ENCODE measurements at regions not wholly inside any gene's neighbourhood (a gene's known extent, or its start where the extent isn't known, plus 50 kb on each side); places are given as distances from the start of the nearest gene placed in this dataset.

DNA sequence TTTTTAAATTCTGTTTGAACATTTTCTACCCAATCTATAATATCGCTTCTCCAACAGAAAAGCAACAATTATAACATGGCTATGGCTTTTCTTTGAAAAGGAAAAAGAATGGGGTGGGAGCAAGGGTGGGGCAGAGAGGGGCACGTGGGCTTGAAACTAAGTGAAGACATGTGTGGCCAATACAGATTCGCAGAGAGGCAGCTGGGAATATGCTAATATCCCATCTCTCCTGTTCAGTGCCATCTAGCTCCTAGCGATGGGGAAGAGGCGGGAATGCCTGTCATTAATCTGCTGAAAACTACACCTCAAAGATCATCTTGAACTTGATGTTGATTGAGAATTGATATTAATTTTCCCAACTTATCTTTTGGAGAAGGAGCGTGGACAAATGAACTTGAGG is 65.5 kb upstream of the ITGA6 start:
- no peak for DNase-seq (ENCODE audit: low read depth)
- in situ Hi-C loops (cut with HindIII; ENCODE audit: low pct_unique_long_range_greater_than_20kb, low sequenced_read_pairs), result no loop called here

DNA sequence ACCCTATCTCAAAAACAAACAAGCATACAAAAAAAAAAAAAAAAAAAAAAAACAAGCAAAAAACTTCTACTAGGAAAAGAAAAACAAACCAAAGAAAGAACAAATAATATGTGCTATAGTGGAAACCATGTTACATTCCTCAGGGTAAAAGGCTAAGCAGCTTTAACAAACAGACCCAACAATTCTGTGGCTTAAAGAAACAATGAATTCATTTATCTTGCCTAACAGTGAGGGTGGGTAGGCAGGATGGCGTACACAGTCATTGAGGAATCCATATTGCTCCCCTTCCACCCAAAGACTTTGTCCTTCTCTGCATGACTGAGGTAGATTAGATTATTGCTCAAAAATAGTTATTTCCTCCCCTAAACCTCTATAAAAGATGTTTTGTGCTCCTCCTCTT is 63.1 kb upstream of the ITGA6 start:
- no peak for DNase-seq (ENCODE audit: low read depth)
- in situ Hi-C loops (cut with HindIII; ENCODE audit: low pct_unique_long_range_greater_than_20kb, low sequenced_read_pairs), result no loop called here

DNA sequence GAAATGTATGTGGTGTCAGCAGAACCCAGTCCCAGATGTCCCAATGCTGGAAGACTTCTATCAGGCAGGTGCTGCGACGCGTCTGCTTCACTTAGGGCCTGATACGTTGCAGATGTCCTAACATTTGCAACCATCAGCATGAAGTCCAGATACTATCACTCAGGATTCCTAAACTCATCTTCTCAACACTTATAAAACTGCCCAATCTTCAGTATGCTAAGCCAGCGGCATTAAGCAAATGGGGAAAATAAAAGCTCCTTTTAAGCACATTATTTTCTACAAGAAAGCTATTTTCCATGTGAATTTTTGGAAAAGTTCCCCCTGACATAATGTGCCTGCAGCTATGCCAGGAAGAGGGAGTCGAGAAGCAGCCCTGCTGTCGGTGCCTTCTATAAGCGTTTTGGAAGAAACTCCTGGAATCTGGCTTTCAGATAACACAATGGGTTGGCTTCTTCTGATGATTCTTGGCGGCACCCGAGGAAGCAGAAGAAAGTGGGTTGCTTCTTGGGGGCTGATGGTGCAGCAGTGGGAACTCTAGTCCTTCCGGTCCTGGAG is 60.7 kb upstream of the ITGA6 start:
- in situ Hi-C loops (cut with HindIII; ENCODE audit: low pct_unique_long_range_greater_than_20kb, low sequenced_read_pairs), result no loop called here

DNA sequence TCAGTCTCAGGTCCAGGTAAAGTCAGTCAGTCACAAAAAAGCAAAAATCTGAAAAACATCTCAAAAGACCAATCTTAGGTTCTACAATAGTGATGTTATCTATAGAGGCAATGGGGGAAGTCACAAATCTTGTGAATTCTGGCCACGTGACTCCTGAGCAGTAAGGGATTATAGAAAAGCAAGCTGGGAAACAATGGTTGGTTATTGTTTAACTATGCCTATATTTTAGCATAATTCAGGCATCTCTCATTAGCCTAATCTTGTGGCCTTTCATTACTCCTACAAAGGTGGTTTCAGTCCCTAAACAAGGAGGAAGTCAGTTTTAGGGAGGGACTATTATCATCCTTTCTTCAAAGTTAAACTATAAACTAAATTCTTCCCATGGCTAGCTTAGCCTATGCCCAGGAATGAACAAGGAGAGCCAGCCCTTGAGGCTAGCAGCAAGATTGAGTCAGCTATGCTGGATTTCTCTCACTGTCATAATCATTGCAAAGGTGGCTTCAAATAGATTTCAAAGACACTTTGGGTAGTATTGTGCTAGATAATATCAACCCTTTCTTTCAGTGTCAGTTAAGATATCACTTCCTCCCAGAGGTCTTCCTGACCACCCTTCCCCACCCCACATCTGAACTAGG is 56.4 kb upstream of the ITGA6 start:
- DNase-seq (ENCODE audit: low read depth), result no peak
- in situ Hi-C loops (cut with HindIII; ENCODE audit: low pct_unique_long_range_greater_than_20kb, low sequenced_read_pairs), result no loop called here

More for the DNA sequence above, 60.7 kb upstream of the ITGA6 start:
- no peak for DNase-seq (ENCODE audit: low read depth)

DNA sequence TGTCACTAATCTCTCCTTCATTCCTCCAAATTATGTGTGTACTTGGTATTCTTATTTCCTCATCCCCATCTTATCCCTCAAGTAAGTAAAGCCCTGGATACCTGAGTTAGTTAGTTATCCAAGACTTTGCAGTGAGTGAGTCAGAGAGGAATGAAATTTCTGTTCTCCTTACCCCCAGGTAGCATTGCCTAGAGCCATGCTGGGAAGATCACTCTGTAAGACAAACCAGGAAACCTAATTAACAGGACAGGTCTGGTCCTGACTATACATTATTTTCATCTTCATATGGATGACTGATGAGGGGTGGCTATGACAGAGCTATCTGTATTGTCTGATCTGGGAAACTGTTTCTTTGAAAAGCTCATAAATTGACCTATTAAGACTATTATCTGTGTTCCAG is 55.0 kb upstream of the ITGA6 start:
- DNase-seq (ENCODE audit: low read depth), result no peak
- in situ Hi-C loops (cut with HindIII; ENCODE audit: low pct_unique_long_range_greater_than_20kb, low sequenced_read_pairs), result no loop called here

DNA sequence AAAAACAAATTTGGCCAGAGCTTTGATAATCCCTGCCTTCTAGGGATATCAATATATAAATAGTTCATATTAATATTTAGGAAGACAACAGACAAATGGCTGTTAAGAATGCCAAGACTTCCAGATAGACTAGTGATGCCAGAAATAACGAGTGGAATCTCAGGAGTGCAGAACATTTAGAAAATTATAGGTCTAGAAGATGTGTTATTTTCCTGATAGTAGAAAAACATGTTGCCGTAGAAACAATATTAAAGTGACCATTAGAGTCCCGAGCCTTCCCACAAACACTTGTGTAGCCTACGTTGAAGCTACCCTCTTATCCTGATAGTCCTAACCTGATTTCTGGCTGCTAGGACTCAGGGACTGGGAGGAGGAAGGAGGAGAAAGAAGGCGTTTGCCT is 54.3 kb upstream of the ITGA6 start:
- in situ Hi-C loops (cut with HindIII; ENCODE audit: low pct_unique_long_range_greater_than_20kb, low sequenced_read_pairs), result no loop called here
- DNase-seq (ENCODE audit: low read depth), result no peak

DNA sequence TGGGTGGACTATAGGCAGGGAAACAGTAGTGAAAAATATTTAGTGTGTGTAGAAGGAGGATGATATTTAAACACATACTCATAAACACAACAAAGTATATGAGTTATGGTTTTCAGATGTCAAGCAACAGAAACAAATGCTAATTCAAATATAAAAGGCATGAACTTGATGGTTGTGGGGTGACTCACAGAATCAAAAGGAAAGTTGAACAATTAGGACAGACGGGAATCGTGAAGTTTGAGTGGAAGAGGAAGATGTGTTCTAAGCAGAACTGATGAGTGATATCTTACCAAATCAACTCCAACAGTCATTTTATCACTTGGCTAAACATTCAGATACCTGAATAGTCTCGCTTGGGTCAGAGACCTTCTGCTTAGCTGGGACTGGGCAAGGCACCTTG is 53.6 kb upstream of the ITGA6 start:
- DNase-seq (ENCODE audit: low read depth), result no peak
- in situ Hi-C loops (cut with HindIII; ENCODE audit: low pct_unique_long_range_greater_than_20kb, low sequenced_read_pairs), result no loop called here

DNA sequence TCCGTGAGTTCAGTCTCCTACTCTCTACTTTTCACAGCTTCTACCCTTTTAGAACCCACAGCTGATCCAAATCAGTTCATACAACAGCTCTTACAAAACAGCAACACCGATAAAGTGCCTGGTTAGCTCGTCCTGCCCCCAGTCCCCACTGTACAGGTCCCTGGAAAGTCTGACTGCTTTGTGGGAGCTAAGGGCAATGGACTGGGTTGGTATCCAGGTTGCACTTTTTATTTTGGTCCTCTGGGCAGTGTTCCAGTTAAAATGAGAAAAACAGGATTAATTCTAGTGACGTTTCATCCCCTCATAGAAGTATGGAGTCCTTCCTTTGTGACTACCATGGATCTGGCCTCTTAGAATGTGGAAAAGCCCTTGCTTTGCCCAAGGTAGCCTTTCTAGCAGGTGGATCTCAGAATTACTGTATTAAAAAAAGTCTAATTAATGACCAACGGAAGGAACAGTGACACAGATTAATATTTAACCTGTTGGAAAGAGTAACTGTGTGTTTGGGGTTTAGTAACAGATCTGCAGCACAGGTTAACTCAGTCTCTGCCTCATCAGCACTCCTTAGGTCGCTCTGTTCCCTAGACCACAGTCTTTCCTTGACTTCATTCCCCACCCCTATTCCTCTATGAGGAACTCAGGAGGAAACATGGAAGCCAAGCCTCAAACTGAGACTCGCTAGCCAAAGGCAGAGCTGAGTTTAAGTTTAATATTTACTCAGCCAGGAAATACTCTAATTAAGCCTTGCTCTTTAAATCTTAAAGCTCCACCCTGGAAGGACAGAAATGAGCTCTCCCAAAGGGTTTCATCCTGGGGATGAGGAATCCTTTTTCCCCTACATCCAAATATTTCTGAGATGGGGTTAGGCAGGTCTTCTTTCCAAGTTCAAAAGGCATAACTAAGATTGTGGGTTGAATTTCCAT is 52.8 kb upstream of the ITGA6 start:
- in situ Hi-C loops (cut with HindIII; ENCODE audit: low pct_unique_long_range_greater_than_20kb, low sequenced_read_pairs), result no loop called here
- no peak for DNase-seq (ENCODE audit: low read depth)

DNA sequence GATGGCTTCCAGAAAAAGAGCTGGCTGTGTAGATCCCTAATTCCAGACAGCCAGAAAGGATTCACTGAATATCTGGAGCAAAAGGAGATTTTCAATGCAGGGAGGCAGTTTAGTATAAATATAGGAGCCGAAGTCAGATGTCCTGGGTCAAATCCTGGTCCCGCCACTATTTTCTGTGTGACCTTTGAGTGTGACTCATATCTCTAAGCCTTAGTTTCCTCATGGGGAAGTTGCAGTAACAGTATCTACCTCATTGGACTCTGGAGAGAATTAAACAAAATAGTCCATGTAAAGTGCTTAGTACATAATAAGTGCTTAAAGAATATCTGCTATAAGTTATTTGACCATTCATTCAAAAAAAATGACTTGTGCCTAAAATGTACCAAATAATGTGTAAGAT is 52.1 kb upstream of the ITGA6 start:
- in situ Hi-C loops (cut with HindIII; ENCODE audit: low pct_unique_long_range_greater_than_20kb, low sequenced_read_pairs), result no loop called here
- no peak for DNase-seq (ENCODE audit: low read depth)

DNA sequence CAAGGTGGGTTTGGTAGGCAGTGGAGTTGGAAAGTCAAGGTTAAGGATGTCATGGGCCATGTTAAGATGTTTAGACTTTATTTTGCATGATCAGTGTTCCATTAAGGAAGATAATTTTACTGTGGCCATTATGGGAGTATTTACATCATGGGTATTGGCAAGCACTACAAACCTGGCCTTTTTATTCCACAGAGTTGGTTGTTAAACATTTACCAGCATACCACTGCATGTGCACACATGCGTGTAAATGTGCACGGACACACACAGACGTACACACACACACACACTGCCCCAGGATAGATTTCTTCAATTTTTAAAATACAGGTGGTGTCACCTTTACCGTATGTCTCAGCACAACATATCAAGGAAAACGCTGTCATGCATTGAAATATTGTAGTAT is 51.4 kb upstream of the ITGA6 start:
- in situ Hi-C loops (cut with HindIII; ENCODE audit: low pct_unique_long_range_greater_than_20kb, low sequenced_read_pairs), result no loop called here
- no peak for DNase-seq (ENCODE audit: low read depth)

DNA sequence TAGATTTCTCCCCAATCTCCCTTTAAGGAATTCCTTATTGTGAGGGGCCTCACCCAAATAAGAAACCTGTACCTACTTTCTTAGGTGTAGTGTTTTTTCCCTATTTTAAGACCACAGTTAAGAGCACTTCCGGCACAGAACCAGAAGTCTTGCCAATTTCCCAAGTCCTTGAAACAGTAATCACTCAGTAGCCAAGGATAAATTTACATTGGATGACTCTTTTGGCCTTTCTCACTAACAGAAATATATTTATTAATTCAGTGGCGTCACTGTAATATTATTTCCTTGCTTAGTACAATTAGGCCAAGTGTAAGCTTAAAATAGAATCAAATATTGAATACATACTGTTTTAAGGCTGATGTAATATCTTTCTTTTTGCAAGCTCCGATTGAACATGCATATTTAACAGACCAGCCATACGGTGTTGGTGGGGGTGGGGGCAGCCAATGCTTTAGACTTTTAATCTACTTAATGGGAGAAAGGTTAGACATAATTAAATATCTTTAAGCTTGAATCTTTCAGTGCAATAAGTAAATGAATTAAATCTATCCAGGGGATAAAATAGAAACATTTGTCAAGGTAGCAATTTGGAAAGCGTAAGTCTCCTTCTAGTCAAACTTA is 50.8 kb upstream of the ITGA6 start:
- no peak for DNase-seq (ENCODE audit: low read depth)
- in situ Hi-C loops (cut with HindIII; ENCODE audit: low pct_unique_long_range_greater_than_20kb, low sequenced_read_pairs), result no loop called here

DNA sequence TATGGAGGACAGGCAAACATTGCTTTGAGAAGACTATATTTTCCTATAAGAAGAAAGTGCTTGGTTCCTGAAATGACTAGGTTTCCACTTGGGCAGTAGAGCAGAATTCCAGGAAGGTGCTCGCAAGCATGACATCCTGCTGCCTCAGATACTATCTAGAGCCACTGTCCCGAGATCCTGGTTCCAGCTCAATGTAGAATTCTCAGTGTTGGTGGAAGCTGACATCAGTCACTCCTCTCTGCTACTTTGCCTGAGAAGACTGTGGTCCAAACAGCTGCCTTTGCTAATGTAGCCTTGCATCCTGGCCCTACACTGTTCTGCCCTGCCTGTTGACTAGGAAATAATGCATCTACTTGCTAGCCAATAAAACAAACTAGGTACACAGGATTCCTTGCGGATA is 50.0 kb upstream of the ITGA6 start:
- no peak for DNase-seq (ENCODE audit: low read depth)
- in situ Hi-C loops (cut with HindIII; ENCODE audit: low pct_unique_long_range_greater_than_20kb, low sequenced_read_pairs), result no loop called here

All from Caki2 (cell line).